ENCODE measurements at regions not wholly inside any gene's neighbourhood (a gene's known extent, or its start where the extent isn't known, plus 50 kb on each side); places are given as distances from the start of the nearest gene placed in this dataset.

- H3K9me3 ChIP-seq (ENCODE audit: control insufficient read depth, low read depth, low read length), result peaks cover 2% of the 10 kb centered on the region
- no peaks in the 10 kb centered on the region for H4K20me1 ChIP-seq (ENCODE audit: control insufficient read depth, extremely low read depth, insufficient read depth, low read length)
- no peak overlapping the region for H3K4me3 ChIP-seq (ENCODE audit: control insufficient read depth in 2 of 3, extremely low read depth in 1 of 3, insufficient read depth in 2 of 3, low read depth in 1 of 3, low read length in 3 of 3)
- no peaks in the 10 kb centered on the region for H3K27me3 ChIP-seq (ENCODE audit: control insufficient read depth, extremely low read depth, insufficient read depth, low read length)
- TF ChIP-seq, protein P1, sequence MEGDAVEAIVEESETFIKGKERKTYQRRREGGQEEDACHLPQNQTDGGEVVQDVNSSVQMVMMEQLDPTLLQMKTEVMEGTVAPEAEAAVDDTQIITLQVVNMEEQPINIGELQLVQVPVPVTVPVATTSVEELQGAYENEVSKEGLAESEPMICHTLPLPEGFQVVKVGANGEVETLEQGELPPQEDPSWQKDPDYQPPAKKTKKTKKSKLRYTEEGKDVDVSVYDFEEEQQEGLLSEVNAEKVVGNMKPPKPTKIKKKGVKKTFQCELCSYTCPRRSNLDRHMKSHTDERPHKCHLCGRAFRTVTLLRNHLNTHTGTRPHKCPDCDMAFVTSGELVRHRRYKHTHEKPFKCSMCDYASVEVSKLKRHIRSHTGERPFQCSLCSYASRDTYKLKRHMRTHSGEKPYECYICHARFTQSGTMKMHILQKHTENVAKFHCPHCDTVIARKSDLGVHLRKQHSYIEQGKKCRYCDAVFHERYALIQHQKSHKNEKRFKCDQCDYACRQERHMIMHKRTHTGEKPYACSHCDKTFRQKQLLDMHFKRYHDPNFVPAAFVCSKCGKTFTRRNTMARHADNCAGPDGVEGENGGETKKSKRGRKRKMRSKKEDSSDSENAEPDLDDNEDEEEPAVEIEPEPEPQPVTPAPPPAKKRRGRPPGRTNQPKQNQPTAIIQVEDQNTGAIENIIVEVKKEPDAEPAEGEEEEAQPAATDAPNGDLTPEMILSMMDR (optimal IDR thresholded peaks at IDR 0.05 in 1 of 3, IDR thresholded peaks at IDR 0.05 in 1 of 3, conservative IDR thresholded peaks at IDR 0.05 in 1 of 3; ENCODE audit: extremely low read depth in 1 of 3, insufficient read depth in 2 of 3, low read length in 3 of 3), result no peak
- H3K27ac ChIP-seq (ENCODE audit: control insufficient read depth, insufficient read depth, low read length), result no peak overlapping the region
- no peak for DNase-seq (ENCODE audit: low read depth, low spot score)
- no peak overlapping the region for H2AFZ ChIP-seq (ENCODE audit: control insufficient read depth, low read length)
- dilution Hi-C loops (cut with MboI; ENCODE audit: extremely low pct_ligation_motif_present, low sequenced_read_pairs), result no loop called here
- no peaks in the 10 kb centered on the region for H3K36me3 ChIP-seq (ENCODE audit: control insufficient read depth in 2 of 2, extremely low read depth in 1 of 2, insufficient read depth in 2 of 2, low read length in 2 of 2)
- H3K4me1 ChIP-seq (ENCODE audit: control insufficient read depth, extremely low read depth, insufficient read depth, low read length), result no peaks in the 10 kb centered on the region
- no peak overlapping the region for H3K4me2 ChIP-seq (ENCODE audit: control insufficient read depth, extremely low read depth, insufficient read depth, low read depth, low read length)
- no peaks in the 10 kb centered on the region for H3K79me2 ChIP-seq (ENCODE audit: control insufficient read depth, insufficient read depth, low read length)
- no peak overlapping the region for H3K9ac ChIP-seq (ENCODE audit: control insufficient read depth, extremely low read depth, insufficient read depth, low read length)
- H3K9me1 ChIP-seq (ENCODE audit: control insufficient read depth, extremely low read depth, insufficient read depth, low read length), result no peaks in the 10 kb centered on the region
- no peak for FAIRE-seq
Observed at GRCh38 chr18:10215446-10215845, 239.0 kb upstream of the APCDD1 start.

GRCh38 chr18:10216791-10217190 lies 237.6 kb upstream of the APCDD1 start:
- Histone ChIP-seq H3K4me3 (ENCODE audit: control insufficient read depth in 2 of 3, extremely low read depth in 1 of 3, insufficient read depth in 2 of 3, low read depth in 1 of 3, low read length in 3 of 3) (no peak overlapping the region), H3K9me1 (ENCODE audit: control insufficient read depth, extremely low read depth, insufficient read depth, low read length) (no peaks in the 10 kb centered on the region), H3K36me3 (ENCODE audit: control insufficient read depth in 2 of 2, extremely low read depth in 1 of 2, insufficient read depth in 2 of 2, low read length in 2 of 2) (no peaks in the 10 kb centered on the region), H3K9ac (ENCODE audit: control insufficient read depth, extremely low read depth, insufficient read depth, low read length) (no peak overlapping the region), H3K27me3 (ENCODE audit: control insufficient read depth, extremely low read depth, insufficient read depth, low read length) (no peaks in the 10 kb centered on the region), H4K20me1 (ENCODE audit: control insufficient read depth, extremely low read depth, insufficient read depth, low read length) (no peaks in the 10 kb centered on the region), H3K4me2 (ENCODE audit: control insufficient read depth, extremely low read depth, insufficient read depth, low read depth, low read length) (no peak overlapping the region), H2AFZ (ENCODE audit: control insufficient read depth, low read length) (no peak overlapping the region), H3K79me2 (ENCODE audit: control insufficient read depth, insufficient read depth, low read length) (no peaks in the 10 kb centered on the region), H3K27ac (ENCODE audit: control insufficient read depth, insufficient read depth, low read length) (no peak overlapping the region), H3K9me3 (ENCODE audit: control insufficient read depth, low read depth, low read length) (peaks cover 2% of the 10 kb centered on the region), H3K4me1 (ENCODE audit: control insufficient read depth, extremely low read depth, insufficient read depth, low read length) (no peaks in the 10 kb centered on the region)
- DNase-seq (ENCODE audit: low read depth, low spot score) (no peak), FAIRE-seq (no peak)
- dilution Hi-C loops (cut with MboI; ENCODE audit: extremely low pct_ligation_motif_present, low sequenced_read_pairs), result no loop called here
- no peak for TF ChIP-seq EZH2 (IDR thresholded peaks at IDR 0.05; ENCODE audit: low read length)
- TF ChIP-seq, protein P1 (optimal IDR thresholded peaks at IDR 0.05 in 1 of 3, IDR thresholded peaks at IDR 0.05 in 1 of 3, conservative IDR thresholded peaks at IDR 0.05 in 1 of 3; ENCODE audit: extremely low read depth in 1 of 3, insufficient read depth in 2 of 3, low read length in 3 of 3), result no peak

Data from keratinocyte (primary cell).